ENCODE measurements at regions not wholly inside any gene's neighbourhood (a gene's known extent, or its start where the extent isn't known, plus 50 kb on each side); places are given as distances from the start of the nearest gene placed in this dataset.

- no peaks in the 10 kb centered on the region for H3K4me1 Mint-ChIP-seq
- TF ChIP-seq CTCF (IDR thresholded peaks at IDR 0.05; ENCODE audit: unreplicated experiment in 3 of 3), result no peak
- no peak overlapping the region for H3K27ac Mint-ChIP-seq
- H3K4me3 Mint-ChIP-seq, result no peak overlapping the region
- H3K27me3 Mint-ChIP-seq (ENCODE audit: low read depth), result peaks cover 55% of the 10 kb centered on the region
- no peaks in the 10 kb centered on the region for H3K36me3 Mint-ChIP-seq (ENCODE audit: low read depth)
- no peaks in the 10 kb centered on the region for H3K9me3 Mint-ChIP-seq
Measured at GRCh38 chr7:1345796-1346755, 113.2 kb downstream of the MICALL2 start.

DNA sequence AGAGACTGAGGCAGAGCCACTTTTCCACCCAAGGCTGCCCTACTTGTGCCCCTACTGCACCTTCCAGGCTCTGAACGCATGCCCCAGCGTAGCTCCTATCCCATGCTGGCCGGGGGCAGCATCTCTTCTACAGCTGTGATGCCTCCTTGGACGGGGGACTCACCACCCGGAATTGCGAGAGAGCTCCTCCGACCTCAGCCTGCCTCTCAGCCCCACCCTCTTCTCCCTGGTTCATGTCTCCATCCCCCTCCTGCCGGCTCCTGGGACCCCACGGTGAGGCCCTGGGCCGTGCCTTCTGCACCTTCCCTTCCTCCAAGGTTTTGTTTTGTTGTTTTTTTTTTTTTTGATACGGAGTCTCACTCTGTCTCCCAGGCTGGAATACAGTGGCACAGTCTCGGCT lies 112.4 kb downstream of the MICALL2 start:
- H3K9me3 Mint-ChIP-seq, result no peaks in the 10 kb centered on the region
- H3K36me3 Mint-ChIP-seq (ENCODE audit: low read depth), result no peaks in the 10 kb centered on the region
- H3K4me3 Mint-ChIP-seq, result no peak overlapping the region
- TF ChIP-seq CTCF (IDR thresholded peaks at IDR 0.05; ENCODE audit: unreplicated experiment in 3 of 3), result no peak
- H3K27me3 Mint-ChIP-seq (ENCODE audit: low read depth), result peaks cover 54% of the 10 kb centered on the region
- H3K4me1 Mint-ChIP-seq, result no peaks in the 10 kb centered on the region
- peak overlapping the region in 1 of 3 experiments; percentile 62 for H3K27ac Mint-ChIP-seq

- H3K36me3 Mint-ChIP-seq (ENCODE audit: low read depth), result no peaks in the 10 kb centered on the region
- H3K27ac Mint-ChIP-seq, result no peak overlapping the region
- no peak overlapping the region for H3K4me3 Mint-ChIP-seq
- H3K9me3 Mint-ChIP-seq, result no peaks in the 10 kb centered on the region
- peaks cover 46% of the 10 kb centered on the region for H3K27me3 Mint-ChIP-seq (ENCODE audit: low read depth)
- H3K4me1 Mint-ChIP-seq, result no peaks in the 10 kb centered on the region
- no peak for TF ChIP-seq CTCF (IDR thresholded peaks at IDR 0.05; ENCODE audit: unreplicated experiment in 3 of 3)
Measured at GRCh38 chr7:1348096-1348822, 111.0 kb downstream of the MICALL2 start.

DNA sequence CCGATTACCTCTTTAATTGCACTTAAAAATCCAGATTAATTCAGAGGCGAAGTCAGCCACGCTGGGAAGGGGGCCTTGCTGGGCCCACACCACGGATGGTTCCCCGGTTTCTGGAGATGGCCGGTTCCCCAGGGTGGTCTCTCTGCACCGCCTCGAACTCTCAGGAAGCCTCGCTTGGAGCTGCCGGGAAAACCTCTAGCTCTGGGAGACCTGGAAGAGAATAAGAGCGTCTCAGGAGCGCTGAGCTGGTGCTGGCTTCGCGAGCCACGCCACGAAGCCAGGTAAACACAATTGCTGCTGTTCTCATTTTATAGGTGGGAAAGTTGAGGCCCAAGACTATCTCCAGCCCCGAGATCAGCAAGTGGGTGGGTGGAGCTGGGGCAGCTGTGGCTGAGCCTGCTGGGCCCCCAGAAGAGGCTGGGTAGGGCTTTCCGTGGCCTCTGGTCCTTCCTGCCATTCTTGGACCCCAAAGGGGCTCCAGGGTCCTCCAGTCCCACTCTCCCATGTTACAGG lies 110.4 kb downstream of the MICALL2 start:
- H3K27ac Mint-ChIP-seq, result no peak overlapping the region
- no peak overlapping the region for H3K4me3 Mint-ChIP-seq
- H3K36me3 Mint-ChIP-seq (ENCODE audit: low read depth), result no peaks in the 10 kb centered on the region
- H3K27me3 Mint-ChIP-seq (ENCODE audit: low read depth), result peaks cover 43% of the 10 kb centered on the region
- no peak for TF ChIP-seq CTCF (IDR thresholded peaks at IDR 0.05; ENCODE audit: unreplicated experiment in 3 of 3)
- no peaks in the 10 kb centered on the region for H3K9me3 Mint-ChIP-seq
- no peaks in the 10 kb centered on the region for H3K4me1 Mint-ChIP-seq

GRCh38 chr7:1349351-1349761 lies 109.9 kb downstream of the MICALL2 start:
- H3K4me1 Mint-ChIP-seq, result no peaks in the 10 kb centered on the region
- H3K27me3 Mint-ChIP-seq (ENCODE audit: low read depth), result peaks cover 41% of the 10 kb centered on the region
- H3K36me3 Mint-ChIP-seq (ENCODE audit: low read depth), result no peaks in the 10 kb centered on the region
- no peak overlapping the region for H3K4me3 Mint-ChIP-seq
- no peak for TF ChIP-seq CTCF (IDR thresholded peaks at IDR 0.05; ENCODE audit: unreplicated experiment in 3 of 3)
- no peak overlapping the region for H3K27ac Mint-ChIP-seq
- no peaks in the 10 kb centered on the region for H3K9me3 Mint-ChIP-seq
